OCI-LY1 (cell line): ENCODE measurements at regions not wholly inside any gene's neighbourhood (a gene's known extent, or its start where the extent isn't known, plus 50 kb on each side); places are given as distances from the start of the nearest gene placed in this dataset.

ENCODE experiments used
- CTCF ChIP-seq: fragments of 200-600 bp; sonication (generic), shearing (Covaris generic); IDR thresholded peaks from 2 replicates; pipeline ENCODE4 v1.5.1; 2017; ENCODE audit warnings: mild to moderate bottlenecking, antibody characterized with exemption, low read length, moderate library complexity, mixed read lengths
- EZH2 ChIP-seq: fragments of 200-600 bp; sonication (generic), shearing (Covaris generic); IDR thresholded peaks from 2 replicates; pipeline ENCODE4 v1.8.0; 2017; ENCODE audit warnings: borderline replicate concordance, mixed run types, mild to moderate bottlenecking, antibody characterized with exemption, low read length, moderate library complexity, mixed read lengths

DNA sequence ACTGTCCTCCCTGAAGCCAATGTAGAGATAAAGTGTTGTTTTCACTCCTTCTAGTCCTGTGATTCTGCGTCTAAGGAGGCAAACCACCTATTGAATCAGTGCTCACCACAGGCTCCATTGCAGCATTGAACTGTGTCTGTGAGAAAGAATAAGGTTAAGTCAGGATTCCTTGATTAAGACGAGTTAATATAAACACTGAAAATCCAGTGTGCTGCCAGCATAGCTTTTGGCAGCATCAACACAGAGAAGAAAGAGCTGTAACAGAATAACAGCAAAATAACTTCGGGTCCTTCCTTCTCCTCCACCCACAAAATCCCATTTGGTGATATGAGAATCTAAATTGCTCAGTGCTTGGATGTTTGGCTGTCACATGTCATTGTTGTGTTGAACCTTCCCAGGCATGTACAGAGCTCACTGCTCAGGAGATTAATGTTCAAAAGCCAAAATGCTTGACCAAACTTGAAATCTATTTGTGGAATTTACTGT, 185.2 kb upstream of the DDI1 start:
- TF ChIP-seq CTCF (no peak), EZH2 (no peak)
